HG02852 (cell line): ENCODE measurements at regions not wholly inside any gene's neighbourhood (a gene's known extent, or its start where the extent isn't known, plus 50 kb on each side); places are given as distances from the start of the nearest gene placed in this dataset.

Source experiments
- ATAC-seq: cut with Tn5 transposase; IDR thresholded peaks from one replicate; pipeline ENCODE4 v1.9.1; 2021; ENCODE audit warnings: mild to moderate bottlenecking, moderate library complexity; ENCODE audit not compliant: unreplicated experiment

DNA sequence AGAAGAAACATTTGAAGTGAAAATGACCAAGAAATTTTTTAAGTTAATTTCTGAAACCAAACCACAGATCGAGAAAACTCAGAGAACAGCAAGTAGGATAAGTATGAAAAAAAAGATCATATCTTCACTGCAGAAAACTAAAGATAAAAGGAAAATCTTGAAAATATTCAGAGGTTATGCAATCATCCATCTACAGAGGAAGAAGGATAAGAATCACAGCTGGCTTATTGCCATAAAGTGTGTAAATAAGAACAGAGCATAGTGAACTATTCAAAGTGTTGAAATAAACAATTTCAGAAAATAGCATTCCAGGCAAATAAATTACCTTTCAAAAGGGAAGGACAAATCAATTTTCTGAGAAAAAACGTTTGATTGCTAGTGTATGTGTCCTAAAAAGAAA is 1191.7 kb upstream of the CDH6 start:
- ATAC-seq, result no peak

- no peak for ATAC-seq
These were observed 1193.3 kb upstream of the CDH6 start for GRCh38 chr5:30000231-30000630.

DNA sequence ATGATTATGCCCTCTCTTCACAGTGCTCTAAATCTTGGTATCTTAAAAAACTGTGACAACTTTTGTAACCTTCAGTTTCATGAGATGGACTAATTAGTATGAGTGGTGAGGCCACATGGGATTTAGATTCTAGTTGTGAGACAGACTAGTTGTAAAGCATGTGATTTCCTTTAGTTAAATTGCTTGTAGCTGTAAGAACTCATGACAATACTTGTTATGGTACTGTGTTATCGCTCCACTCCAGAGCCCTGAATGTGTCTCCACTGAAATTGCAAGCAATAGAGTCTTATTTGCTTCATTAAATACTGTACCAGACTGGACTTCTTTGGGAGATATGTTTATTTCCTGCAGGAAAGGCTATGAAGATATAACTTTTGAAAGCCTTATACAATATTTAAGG is 1198.3 kb upstream of the CDH6 start:
- ATAC-seq, result no peak

DNA sequence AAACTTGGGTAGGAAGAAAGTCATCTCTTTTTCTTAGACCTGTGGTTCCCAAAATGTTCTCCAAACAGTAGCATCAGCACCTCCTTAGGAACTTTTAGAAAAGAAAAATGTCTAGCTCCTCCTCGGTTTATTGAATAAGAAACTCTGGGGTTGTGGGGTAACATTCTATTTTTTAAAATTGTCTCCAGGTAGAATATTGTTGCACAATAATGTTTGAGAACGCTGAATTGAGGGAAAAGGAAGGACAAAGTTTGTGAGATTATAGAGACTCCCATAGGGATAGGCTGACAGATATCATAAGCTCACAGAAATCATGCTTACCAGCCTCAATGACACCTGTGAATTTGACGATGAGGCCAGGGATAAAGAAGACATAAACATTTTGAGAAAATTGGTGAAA is 1199.0 kb upstream of the CDH6 start:
- no peak for ATAC-seq

DNA sequence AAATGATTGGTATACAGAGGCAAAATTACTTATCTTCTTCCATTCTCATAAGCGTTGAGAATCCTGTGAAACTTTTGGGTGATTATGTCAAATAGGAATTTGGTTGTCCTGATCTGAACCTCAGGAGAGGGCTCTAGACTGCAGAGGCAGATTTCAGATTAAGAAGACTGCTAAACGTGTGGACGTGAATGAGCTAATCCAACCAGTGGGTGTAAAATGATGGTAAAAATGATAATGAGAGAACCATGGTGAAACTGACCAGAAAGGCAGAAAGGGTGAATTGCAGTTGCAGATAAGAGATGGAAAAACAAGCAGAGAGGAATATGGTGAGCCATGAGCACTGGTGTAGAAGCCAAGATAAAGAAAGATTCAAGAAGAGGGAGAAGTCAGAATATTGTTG is 1200.2 kb upstream of the CDH6 start:
- ATAC-seq, result no peak

DNA sequence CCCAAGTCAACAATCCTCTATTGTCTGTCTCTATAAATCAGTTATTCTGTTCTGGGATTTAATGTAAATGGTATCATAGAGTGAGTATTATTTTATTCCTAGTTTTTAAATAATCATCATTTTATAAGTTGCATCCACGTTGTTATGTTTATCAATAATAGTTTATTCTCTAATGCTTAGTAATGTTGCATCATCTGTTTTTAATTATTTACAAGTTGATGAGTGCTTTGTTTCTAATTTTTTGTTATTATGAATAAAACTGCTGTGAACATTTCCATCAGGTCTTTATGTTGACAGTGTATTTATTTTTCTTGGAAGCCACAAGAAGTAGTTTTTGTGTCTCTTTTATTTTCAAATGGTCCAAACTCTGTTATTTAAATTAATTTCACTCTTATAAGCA is 1201.2 kb upstream of the CDH6 start:
- no peak for ATAC-seq

GRCh38 chr5:29990681-29991080 is 1202.8 kb upstream of the CDH6 start:
- no peak for ATAC-seq

GRCh38 chr5:29984156-29984540 is 1209.3 kb upstream of the CDH6 start:
- ATAC-seq, result no peak

DNA sequence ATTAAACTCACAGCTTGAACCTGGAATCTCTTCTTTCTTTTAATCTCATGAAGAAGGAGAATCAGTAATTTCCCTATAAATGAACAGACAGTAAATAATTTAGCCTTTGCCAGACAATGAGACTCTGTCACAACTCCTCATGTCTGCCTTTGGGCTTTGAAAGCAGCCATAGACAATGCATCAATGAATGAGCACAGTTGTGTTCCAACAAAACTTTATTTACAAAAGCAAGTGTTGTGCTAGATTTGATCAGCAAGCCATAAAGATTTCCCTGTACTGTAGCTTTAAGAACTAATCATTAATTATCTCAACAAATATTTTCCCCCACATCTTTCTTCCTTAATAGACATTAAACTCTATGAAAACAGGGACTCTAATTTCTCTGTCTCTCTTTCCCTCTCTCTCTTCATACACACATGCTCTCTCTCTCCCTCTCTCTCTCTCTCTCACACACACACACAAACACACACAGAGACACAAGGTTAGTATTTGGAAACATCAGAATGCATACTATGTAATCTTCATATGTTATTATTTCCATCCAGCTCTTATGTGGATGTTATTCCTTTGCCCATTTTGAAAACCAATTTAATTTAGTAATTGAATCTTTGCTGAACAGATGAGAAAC is 1209.8 kb upstream of the CDH6 start:
- ATAC-seq, result no peak

- no peak for ATAC-seq
These were observed 1211.0 kb upstream of the CDH6 start for GRCh38 chr5:29982457-29982856.

DNA sequence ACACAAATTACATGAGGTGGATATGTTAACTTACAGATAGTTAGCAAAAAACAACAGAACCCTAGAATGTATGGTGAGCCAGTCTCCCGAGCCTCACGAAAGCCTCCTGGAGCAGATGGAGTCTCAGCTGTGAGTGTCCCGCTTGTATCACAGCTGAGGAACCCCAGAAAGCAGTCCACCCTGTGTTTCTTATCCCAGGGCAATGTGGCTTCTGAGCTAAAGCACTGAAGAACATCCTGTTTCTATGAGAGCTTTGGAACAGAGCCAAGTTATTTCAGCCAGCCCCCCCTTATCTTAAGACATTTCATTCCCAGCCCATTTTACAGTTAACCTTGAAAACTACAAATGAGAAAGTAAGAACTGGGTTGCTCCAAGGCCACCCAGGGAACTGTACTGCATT is 1220.9 kb upstream of the CDH6 start:
- ATAC-seq, result no peak

DNA sequence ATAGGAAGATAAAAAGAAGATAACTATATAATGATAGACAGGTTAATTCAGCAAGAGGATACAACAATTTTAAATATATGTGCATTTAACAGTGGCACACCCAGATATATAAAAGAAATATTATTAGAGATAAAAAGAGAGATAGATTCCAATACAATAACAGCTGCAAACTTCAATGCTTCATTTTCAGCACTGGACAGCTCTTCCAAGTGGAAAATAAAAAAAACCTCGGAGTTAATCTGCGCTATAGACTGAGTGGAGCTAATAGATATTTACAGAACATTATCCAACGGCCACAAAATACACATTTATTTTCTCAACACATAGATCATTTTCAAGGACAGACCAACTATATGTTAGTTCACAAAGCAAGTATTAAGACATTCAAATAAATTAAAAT is 1229.5 kb upstream of the CDH6 start:
- no peak for ATAC-seq

- no peak for ATAC-seq
These were observed 1233.2 kb upstream of the CDH6 start for GRCh38 chr5:29960323-29960722.

DNA sequence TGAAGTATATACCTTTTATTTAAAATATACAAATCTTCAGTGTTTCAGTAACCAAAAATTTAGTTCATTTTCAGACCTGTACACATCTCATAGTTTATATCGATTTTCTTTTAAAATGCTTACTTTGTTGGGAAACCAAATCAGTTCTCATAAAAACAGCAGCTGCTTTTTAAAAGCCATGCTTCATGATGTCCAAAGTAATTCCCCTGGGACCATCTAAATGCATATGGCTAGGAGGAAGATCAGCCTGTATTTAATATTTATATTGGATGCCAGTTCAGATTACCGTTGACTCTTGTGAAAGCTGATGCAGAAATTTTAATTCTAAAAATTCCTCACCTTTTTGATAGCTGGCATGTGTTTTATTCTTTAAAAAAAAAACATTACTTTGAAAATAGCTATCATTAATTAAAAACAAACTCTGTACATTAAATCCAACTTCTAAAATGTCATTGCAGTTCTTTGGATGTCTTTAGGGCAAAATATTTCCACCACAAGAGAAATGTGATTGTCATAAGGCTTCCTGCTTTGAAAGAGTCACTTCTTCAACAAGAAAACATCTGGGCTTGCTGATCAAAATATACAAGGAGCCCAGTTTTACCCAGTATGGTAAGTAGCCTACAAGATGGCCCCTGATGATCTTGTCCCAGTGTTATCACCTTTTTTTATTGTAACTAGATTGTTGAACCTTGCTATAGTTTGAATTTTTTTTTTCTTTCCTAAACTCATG is 1242.9 kb upstream of the CDH6 start:
- ATAC-seq, result no peak

DNA sequence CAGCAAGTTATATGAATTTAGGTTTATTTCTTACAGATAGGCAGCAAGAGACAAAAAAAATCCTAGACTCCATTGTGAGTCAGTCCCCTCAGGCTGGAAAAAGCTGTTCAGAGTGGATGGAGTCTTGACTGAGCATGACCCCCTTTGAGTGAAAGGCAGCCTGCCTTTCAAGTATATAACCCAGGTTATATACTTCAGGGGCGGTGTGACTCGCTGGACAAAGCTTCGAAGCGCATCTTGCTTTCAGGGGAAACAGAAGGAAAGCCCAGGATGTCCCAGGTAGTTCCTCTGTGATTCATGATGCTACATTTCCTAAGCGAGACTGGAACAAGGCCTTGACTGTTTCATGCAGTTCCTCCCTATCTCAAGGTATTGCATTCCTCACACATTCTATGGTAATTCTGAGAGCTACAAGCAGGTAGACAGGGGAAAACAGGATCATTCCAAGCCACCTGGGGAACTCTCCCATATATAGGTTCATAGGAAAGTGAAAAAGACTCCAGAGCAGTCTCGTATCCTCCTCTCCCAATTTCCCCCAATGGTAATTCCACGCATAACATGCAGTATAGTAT is 1244.1 kb upstream of the CDH6 start:
- no peak for ATAC-seq

GRCh38 chr5:29944327-29944726 is 1249.2 kb upstream of the CDH6 start:
- ATAC-seq, result no peak

DNA sequence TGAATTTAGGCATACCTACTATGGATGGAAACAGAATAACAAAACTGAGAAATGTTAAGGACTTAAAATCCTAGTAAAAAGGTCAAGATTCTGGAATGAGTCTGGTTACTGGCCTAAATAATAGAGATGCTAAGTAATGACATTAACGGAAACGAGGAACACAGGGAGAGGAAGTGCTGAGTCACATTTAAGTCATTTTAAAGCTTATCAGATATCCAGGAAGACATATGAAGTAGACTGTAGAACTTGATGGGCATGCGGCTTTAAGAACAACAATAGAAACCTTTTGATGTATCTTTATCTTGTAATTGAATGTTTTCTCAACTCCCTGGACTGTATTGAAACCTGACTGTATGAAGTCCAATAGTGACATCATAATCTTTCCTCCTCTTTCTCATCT is 1251.4 kb upstream of the CDH6 start:
- no peak for ATAC-seq

- no peak for ATAC-seq
These were observed 1253.5 kb upstream of the CDH6 start for GRCh38 chr5:29939988-29940387.

- no peak for ATAC-seq
These were observed 1258.1 kb upstream of the CDH6 start for GRCh38 chr5:29935371-29935770.

DNA sequence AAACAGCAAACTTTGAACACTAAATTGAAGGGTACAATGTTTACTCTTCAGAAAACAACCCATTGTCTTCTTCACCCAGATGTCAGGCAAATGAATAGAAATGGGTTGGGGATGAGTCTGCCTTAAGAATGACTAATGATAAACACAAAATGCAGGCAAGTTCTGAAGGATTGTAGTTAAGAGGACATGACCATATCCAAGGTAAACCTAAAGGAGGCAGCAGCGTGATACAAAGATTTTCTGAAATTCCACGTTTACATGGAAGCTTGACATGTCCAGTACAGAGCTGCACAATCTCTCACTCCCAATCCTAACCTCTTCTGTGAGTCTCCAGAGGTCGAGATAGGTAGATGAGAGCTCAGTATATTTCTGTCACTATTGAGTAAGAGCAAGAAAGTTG is 1263.2 kb upstream of the CDH6 start:
- no peak for ATAC-seq

DNA sequence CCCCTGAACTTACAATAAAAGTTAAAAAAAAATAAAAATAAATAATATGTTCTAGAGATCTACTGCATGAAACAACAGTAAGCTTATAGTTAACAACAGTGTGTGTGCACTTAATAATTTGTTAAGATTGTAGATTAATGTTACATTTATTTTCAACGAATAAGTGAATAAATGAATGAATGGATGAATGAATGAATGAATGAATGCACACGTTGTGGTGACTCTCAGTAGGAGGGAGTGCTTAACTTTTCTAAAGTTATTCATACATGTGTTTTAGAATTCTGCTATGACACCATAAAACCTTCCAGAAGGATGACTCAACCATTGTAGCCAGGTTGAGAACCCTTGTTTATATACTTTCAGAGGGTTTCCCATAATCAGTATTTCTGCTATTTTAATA is 1269.4 kb upstream of the CDH6 start:
- ATAC-seq, result no peak

GRCh38 chr5:29905626-29906353 is 1287.7 kb upstream of the CDH6 start:
- no peak for ATAC-seq
